Progenitor cell of endocrine pancreas (in vitro differentiated cells): ENCODE measurements at regions not wholly inside any gene's neighbourhood (a gene's known extent, or its start where the extent isn't known, plus 50 kb on each side); places are given as distances from the start of the nearest gene placed in this dataset.

ENCODE experiments used
- DNase-seq: peaks from one replicate; pipeline ENCODE4 v3.0.0; 2021; ENCODE audit warnings: low spot score; ENCODE audit not compliant: unreplicated experiment
- H3K27ac Mint-ChIP-seq: 2 replicates; pipeline ENCODE4 v1.8.0; 2021; ENCODE audit warnings: mild to moderate bottlenecking, moderate library complexity, mixed read lengths
- H3K27me3 Mint-ChIP-seq: 2 replicates; pipeline ENCODE4 v1.8.0; 2021; ENCODE audit warnings: mixed read lengths
- H3K36me3 Mint-ChIP-seq: 2 replicates; pipeline ENCODE4 v1.8.0; 2022; ENCODE audit warnings: mixed read lengths; ENCODE audit not compliant: insufficient read depth
- H3K4me1 Mint-ChIP-seq: 2 replicates; pipeline ENCODE4 v1.8.0; 2021; ENCODE audit warnings: low read depth, mixed read lengths
- H3K4me3 Mint-ChIP-seq: 2 replicates; pipeline ENCODE4 v1.8.0; 2021; ENCODE audit warnings: low read depth, mild to moderate bottlenecking, moderate library complexity, mixed read lengths
- H3K9me3 Mint-ChIP-seq: 2 replicates; pipeline ENCODE4 v1.8.0; 2021; ENCODE audit warnings: low read depth, mixed read lengths
- CTCF ChIP-seq: fragments of 200-600 bp; sonication (generic); IDR thresholded peaks from one replicate; pipeline ENCODE4 v1.5.0; 2021; ENCODE audit warnings: antibody characterized with exemption, mild to moderate bottlenecking; ENCODE audit not compliant: unreplicated experiment

DNA sequence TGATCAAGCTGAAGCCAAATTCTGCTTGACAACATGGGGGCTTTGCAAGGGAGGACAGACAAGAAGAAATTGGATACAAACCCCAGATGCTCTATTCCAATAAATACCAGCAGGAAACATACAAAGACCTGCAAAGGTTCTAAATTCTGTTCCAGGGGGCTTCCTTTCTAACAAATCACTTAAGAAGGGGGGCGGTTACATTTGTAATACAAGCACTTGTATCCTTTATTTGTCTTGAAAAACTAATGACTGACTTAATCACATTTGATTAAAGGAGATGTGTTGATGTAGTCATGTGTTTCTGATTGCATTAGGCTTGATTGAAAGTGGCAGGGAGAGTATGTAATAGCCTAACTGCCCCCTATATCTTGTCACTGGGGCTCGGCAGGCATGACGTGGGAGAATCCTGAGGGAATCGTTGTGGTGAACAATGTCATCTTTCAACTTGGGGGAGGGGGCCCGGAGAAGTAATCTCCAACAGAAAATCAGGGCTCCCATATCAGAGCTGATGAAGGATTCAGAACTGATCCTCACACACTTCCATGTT, 361.7 kb downstream of the INSC start:
- H3K4me3 Mint-ChIP-seq = no peak overlapping the region
- TF ChIP-seq CTCF = no peak
- H3K9me3 Mint-ChIP-seq = no peaks in the 10 kb centered on the region
- no peak overlapping the region for H3K27ac Mint-ChIP-seq
- DNase-seq = no peak
- H3K36me3 Mint-ChIP-seq = no peaks in the 10 kb centered on the region
- H3K27me3 Mint-ChIP-seq = peaks cover 12% of the 10 kb centered on the region
- H3K4me1 Mint-ChIP-seq = peaks cover 11% of the 10 kb centered on the region

- DNase-seq = no peak
- TF ChIP-seq CTCF = no peak
- peaks cover 2% of the 10 kb centered on the region for H3K4me1 Mint-ChIP-seq
- peaks cover 16% of the 10 kb centered on the region for H3K27me3 Mint-ChIP-seq
- H3K36me3 Mint-ChIP-seq = no peaks in the 10 kb centered on the region
- no peak overlapping the region for H3K4me3 Mint-ChIP-seq
- no peak overlapping the region for H3K27ac Mint-ChIP-seq
- no peaks in the 10 kb centered on the region for H3K9me3 Mint-ChIP-seq
These were observed 367.1 kb downstream of the INSC start for GRCh38 chr11:15481871-15482270.

GRCh38 chr11:15483205-15483604, 368.5 kb downstream of the INSC start:
- TF ChIP-seq CTCF = no peak
- no peak overlapping the region for H3K27ac Mint-ChIP-seq
- peaks cover 16% of the 10 kb centered on the region for H3K27me3 Mint-ChIP-seq
- no peaks in the 10 kb centered on the region for H3K9me3 Mint-ChIP-seq
- DNase-seq = no peak
- peaks cover 2% of the 10 kb centered on the region for H3K4me1 Mint-ChIP-seq
- H3K4me3 Mint-ChIP-seq = no peak overlapping the region
- H3K36me3 Mint-ChIP-seq = no peaks in the 10 kb centered on the region

GRCh38 chr11:15484398-15484797, 369.7 kb downstream of the INSC start:
- H3K27me3 Mint-ChIP-seq = peaks cover 16% of the 10 kb centered on the region
- no peaks in the 10 kb centered on the region for H3K9me3 Mint-ChIP-seq
- no peak for TF ChIP-seq CTCF
- no peak overlapping the region for H3K27ac Mint-ChIP-seq
- H3K36me3 Mint-ChIP-seq = no peaks in the 10 kb centered on the region
- H3K4me1 Mint-ChIP-seq = peaks cover 2% of the 10 kb centered on the region
- no peak for DNase-seq
- no peak overlapping the region for H3K4me3 Mint-ChIP-seq

DNA sequence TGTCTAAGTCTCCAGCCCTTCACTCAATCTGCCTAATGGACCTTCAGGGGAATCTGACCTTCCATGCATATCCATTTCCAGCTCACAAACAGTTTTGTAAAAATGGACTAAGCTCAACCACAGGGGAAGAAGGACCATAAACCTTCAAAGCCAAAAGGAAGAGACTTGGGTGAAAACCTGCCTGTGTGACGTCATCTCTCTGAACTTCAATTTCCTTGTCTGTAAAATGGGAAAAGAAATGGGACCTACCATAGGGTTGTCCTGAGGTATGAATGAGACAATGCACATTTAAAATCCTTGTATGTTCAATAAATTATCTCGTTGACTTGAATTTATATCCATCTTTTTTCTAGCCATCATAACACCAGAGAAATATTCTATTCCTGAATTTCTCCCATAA, 370.7 kb downstream of the INSC start:
- peaks cover 2% of the 10 kb centered on the region for H3K4me1 Mint-ChIP-seq
- no peak for TF ChIP-seq CTCF
- no peak for DNase-seq
- no peak overlapping the region for H3K27ac Mint-ChIP-seq
- H3K27me3 Mint-ChIP-seq = peaks cover 16% of the 10 kb centered on the region
- H3K4me3 Mint-ChIP-seq = no peak overlapping the region
- no peaks in the 10 kb centered on the region for H3K9me3 Mint-ChIP-seq
- no peaks in the 10 kb centered on the region for H3K36me3 Mint-ChIP-seq
